ENCODE measurements at regions not wholly inside any gene's neighbourhood (a gene's known extent, or its start where the extent isn't known, plus 50 kb on each side); places are given as distances from the start of the nearest gene placed in this dataset.

GRCh38 chr2:215685238-215685990 is 249.5 kb upstream of the FN1 start:
- intact Hi-C loops (cut with DNase I): no loop called here
- ATAC-seq (peak; percentile 53), DNase-seq (ENCODE audit: low spot score) (no peak)

GRCh38 chr2:215684448-215685237 is 248.8 kb upstream of the FN1 start:
- intact Hi-C loops (cut with DNase I): no loop called here
- DNase-seq (ENCODE audit: low spot score) (no peak), ATAC-seq (no peak)

- intact Hi-C loops (cut with DNase I): no loop called here
- DNase-seq (ENCODE audit: low spot score) (no peak), ATAC-seq (no peak)
Measured at GRCh38 chr2:215683295-215683694, 247.4 kb upstream of the FN1 start.

GRCh38 chr2:215681799-215682596 is 246.1 kb upstream of the FN1 start:
- no peak for DNase-seq (ENCODE audit: low spot score)
- intact Hi-C loops (cut with DNase I): no loop called here
- ATAC-seq: no peak

- intact Hi-C loops (cut with DNase I): no loop called here
- DNase-seq (ENCODE audit: low spot score): no peak
Measured at GRCh38 chr2:215680605-215681598, 245.0 kb upstream of the FN1 start.

GRCh38 chr2:215678094-215678493 is 242.2 kb upstream of the FN1 start:
- DNase-seq (ENCODE audit: low spot score) (no peak), ATAC-seq (no peak)
- intact Hi-C loops (cut with DNase I): no loop called here

More at GRCh38 chr2:215680605-215681598, 245.0 kb upstream of the FN1 start:
- peak; percentile 91 for ATAC-seq

- DNase-seq (ENCODE audit: low spot score) (no peak), ATAC-seq (no peak)
- intact Hi-C loops (cut with DNase I): no loop called here
Measured at GRCh38 chr2:215677481-215677880, 241.6 kb upstream of the FN1 start.

GRCh38 chr2:215672406-215672805 is 236.5 kb upstream of the FN1 start:
- intact Hi-C loops (cut with DNase I): no loop called here
- no peak for ATAC-seq
- DNase-seq (ENCODE audit: low spot score): no peak

- DNase-seq (ENCODE audit: low spot score) (no peak), ATAC-seq (no peak)
- intact Hi-C loops (cut with DNase I): no loop called here
Measured at GRCh38 chr2:215671691-215672090, 235.8 kb upstream of the FN1 start.

GRCh38 chr2:215671244-215671643 is 235.4 kb upstream of the FN1 start:
- DNase-seq (ENCODE audit: low spot score): no peak
- intact Hi-C loops (cut with DNase I): no loop called here
- no peak for ATAC-seq

- intact Hi-C loops (cut with DNase I): no loop called here
- DNase-seq (ENCODE audit: low spot score) (no peak), ATAC-seq (peak; percentile 58)
Measured at GRCh38 chr2:215670396-215670795, 234.5 kb upstream of the FN1 start.

- ATAC-seq (peak; percentile 45), DNase-seq (ENCODE audit: low spot score) (no peak)
- intact Hi-C loops (cut with DNase I): no loop called here
Measured at GRCh38 chr2:215668378-215668775, 232.5 kb upstream of the FN1 start.

GRCh38 chr2:215667585-215668377 is 231.9 kb upstream of the FN1 start:
- intact Hi-C loops (cut with DNase I): no loop called here

GRCh38 chr2:215664847-215665525 is 229.1 kb upstream of the FN1 start:
- intact Hi-C loops (cut with DNase I): no loop called here
- DNase-seq (ENCODE audit: low spot score) (no peak), ATAC-seq (peak; percentile 34)

More at GRCh38 chr2:215667585-215668377, 231.9 kb upstream of the FN1 start:
- DNase-seq (ENCODE audit: low spot score): no peak
- no peak for ATAC-seq

- DNase-seq (ENCODE audit: low spot score): no peak
- intact Hi-C loops (cut with DNase I): no loop called here
- no peak for ATAC-seq
Measured at GRCh38 chr2:215662715-215663114, 226.8 kb upstream of the FN1 start.

- ATAC-seq (peak; percentile 52), DNase-seq (ENCODE audit: low spot score) (no peak)
- intact Hi-C loops (cut with DNase I): no loop called here
Measured at GRCh38 chr2:215660687-215661086, 224.8 kb upstream of the FN1 start.

- ATAC-seq (no peak), DNase-seq (ENCODE audit: low spot score) (no peak)
- intact Hi-C loops (cut with DNase I): no loop called here
Measured at GRCh38 chr2:215659650-215660049, 223.8 kb upstream of the FN1 start.

Measured in sciatic nerve (tissue), 2 donors.